Trophoblast cell (in vitro differentiated cells and primary cell): ENCODE measurements at regions not wholly inside any gene's neighbourhood (a gene's known extent, or its start where the extent isn't known, plus 50 kb on each side); places are given as distances from the start of the nearest gene placed in this dataset.

Experiments
- DNase-seq, 2 donors: peaks; one replicate each; pipeline ENCODE4 v3.0.0-alpha.2; 2016
- H2AFZ ChIP-seq: 2 replicates; pipeline ENCODE4 v1.6.1; 2013; ENCODE audit warnings: low read length, moderate library complexity, mild to moderate bottlenecking; ENCODE audit not compliant: insufficient read depth, poor library complexity
- H2AK5ac ChIP-seq: 2 replicates; pipeline ENCODE4 v1.6.1; 2013; ENCODE audit warnings: mild to moderate bottlenecking, low read length
- H2BK120ac ChIP-seq: 2 replicates; pipeline ENCODE4 v1.6.1; 2013; ENCODE audit warnings: low read length, mild to moderate bottlenecking, moderate library complexity; ENCODE audit not compliant: insufficient read depth, poor library complexity
- H2BK12ac ChIP-seq: 2 replicates; pipeline ENCODE4 v1.6.1; 2013; ENCODE audit warnings: mild to moderate bottlenecking, low read length, moderate library complexity
- H2BK5ac ChIP-seq: 2 replicates; pipeline ENCODE4 v1.6.1; 2013; ENCODE audit warnings: low read length, low read depth, moderate library complexity, mild to moderate bottlenecking; ENCODE audit not compliant: poor library complexity
- H3K14ac ChIP-seq: 2 replicates; pipeline ENCODE4 v1.6.1; 2013; ENCODE audit warnings: mild to moderate bottlenecking, low read length
- H3K18ac ChIP-seq: 2 replicates; pipeline ENCODE4 v1.6.1; 2013; ENCODE audit warnings: mild to moderate bottlenecking, low read length
- H3K23ac ChIP-seq: 2 replicates; pipeline ENCODE4 v1.6.1; 2013; ENCODE audit warnings: low read length
- H3K27ac ChIP-seq: 2 replicates; pipeline ENCODE4 v1.5.1; 2013; ENCODE audit warnings: low read depth, mild to moderate bottlenecking, inconsistent platforms, low read length, moderate library complexity
- H3K27me3 ChIP-seq: 2 replicates; pipeline ENCODE4 v1.6.1; 2013; ENCODE audit warnings: inconsistent platforms, mild to moderate bottlenecking, low read length, moderate library complexity; ENCODE audit not compliant: insufficient read depth
- H3K36me3 ChIP-seq, 2 experiments: 1 replicate in 1 of 2; 2 replicates in 1 of 2; pipeline ENCODE4 v1.6.1; 2013; ENCODE audit warnings: low read length in 2 of 2, mild to moderate bottlenecking in 2 of 2, moderate library complexity in 1 of 2; ENCODE audit not compliant: insufficient read depth in 2 of 2, control insufficient read depth in 1 of 2
- H3K4ac ChIP-seq: 2 replicates; pipeline ENCODE4 v1.6.1; 2013; ENCODE audit warnings: low read depth, mild to moderate bottlenecking, low read length, moderate library complexity
- H3K4me1 ChIP-seq, 2 experiments: 1 replicate in 1 of 2; 2 replicates in 1 of 2; pipeline ENCODE4 v1.6.1; 2013; ENCODE audit warnings: low read length in 2 of 2, mild to moderate bottlenecking in 2 of 2, moderate library complexity in 1 of 2; ENCODE audit not compliant: insufficient read depth in 2 of 2, control insufficient read depth in 1 of 2
- H3K4me2 ChIP-seq: 2 replicates; pipeline ENCODE4 v1.6.1; 2013; ENCODE audit warnings: inconsistent platforms, mild to moderate bottlenecking, low read length, moderate library complexity
- H3K4me3 ChIP-seq: 2 replicates; pipeline ENCODE4 v1.5.1; 2013; ENCODE audit warnings: mild to moderate bottlenecking, low read depth, low read length, inconsistent platforms
- H3K79me1 ChIP-seq: one replicate; pipeline ENCODE4 v1.6.1; 2013; ENCODE audit warnings: low read length
- H3K79me2 ChIP-seq: 2 replicates; pipeline ENCODE4 v1.6.1; 2013; ENCODE audit warnings: low read length, mild to moderate bottlenecking; ENCODE audit not compliant: control insufficient read depth, insufficient read depth, poor library complexity
- H3K9ac ChIP-seq: 2 replicates; pipeline ENCODE4 v1.6.1; 2013; ENCODE audit warnings: mild to moderate bottlenecking, low read length
- H3K9me3 ChIP-seq: 2 replicates; pipeline ENCODE4 v1.6.1; 2013; ENCODE audit warnings: low read depth, mild to moderate bottlenecking, control low read depth, inconsistent platforms, low read length; ENCODE audit not compliant: insufficient read depth
- H4K12ac ChIP-seq: 2 replicates; pipeline ENCODE4 v1.6.1; 2013; ENCODE audit warnings: low read depth, mild to moderate bottlenecking, low read length, moderate library complexity
- H4K8ac ChIP-seq: 2 replicates; pipeline ENCODE4 v1.6.1; 2013; ENCODE audit warnings: low read depth, mild to moderate bottlenecking, low read length, moderate library complexity
- H4K91ac ChIP-seq: one replicate; pipeline ENCODE4 v1.6.1; 2013; ENCODE audit warnings: low read depth, mild to moderate bottlenecking, low read length, moderate library complexity
- WGBS: extraction: QIAGEN DNeasy Blood & Tissue Kit; methylation state at CpG from one replicate; pipeline ENCODE4 v1.1.7; 2013; ENCODE audit warnings: missing lambda C conversion rate; ENCODE audit not compliant: insufficient read length, insufficient coverage; ENCODE audit errors: extremely low coverage; 5-methylcytosine and 5-hydroxymethylcytosine counted together

- Histone ChIP-seq H2AFZ (no peak overlapping the region), H3K27me3 (no peaks in the 10 kb centered on the region), H3K4me2 (no peak overlapping the region), H3K9me3 (peaks cover 47% of the 10 kb centered on the region), H3K79me2 (no peaks in the 10 kb centered on the region), H2BK120ac (no peak overlapping the region), H3K18ac (no peak overlapping the region), H3K36me3 (no peaks in the 10 kb centered on the region), H3K79me1 (no peaks in the 10 kb centered on the region), H4K8ac (no peak overlapping the region), H3K14ac (no peak overlapping the region), H2BK5ac (no peak overlapping the region), H3K23ac (no peak overlapping the region), H4K12ac (no peak overlapping the region), H2AK5ac (no peak overlapping the region), H3K9ac (no peak overlapping the region), H3K4me1 (no peaks in the 10 kb centered on the region), H3K27ac (no peak overlapping the region), H3K4ac (no peak overlapping the region), H3K4me3 (no peak overlapping the region), H2BK12ac (no peak overlapping the region), H4K91ac (no peak overlapping the region)
- no CpG with 5 or more reads among the region's 5 CpGs for WGBS
- no peak for DNase-seq
Measured at GRCh38 chr16:35743101-35743692, 2283.8 kb downstream of the TP53TG3F start.

DNA sequence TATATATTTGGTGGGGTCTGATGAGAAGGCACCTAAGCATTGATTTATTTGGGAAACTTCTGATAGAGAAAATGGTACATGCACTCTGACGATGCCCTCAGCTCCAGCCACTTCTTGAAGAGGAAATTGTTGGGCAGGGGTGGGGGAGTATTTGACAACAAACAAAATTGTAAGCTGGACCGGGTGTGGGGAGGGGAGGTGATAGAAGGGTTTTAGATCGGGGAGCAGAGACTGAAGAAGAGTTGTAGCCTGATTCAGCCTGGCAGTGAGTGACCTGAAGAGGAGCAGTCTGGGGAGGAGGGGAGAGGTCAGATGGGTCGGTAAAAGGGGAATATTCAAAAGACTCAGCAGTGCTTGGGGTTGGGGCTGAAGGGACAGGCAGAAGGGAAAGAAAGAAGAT is 2284.7 kb downstream of the TP53TG3F start:
- no peak for DNase-seq
- peaks cover 56% of the 10 kb centered on the region for H3K9me3 ChIP-seq
- H3K36me3 ChIP-seq = no peaks in the 10 kb centered on the region
- no peaks in the 10 kb centered on the region for H3K27me3 ChIP-seq
- H2AFZ ChIP-seq = no peak overlapping the region
- no peak overlapping the region for H4K91ac ChIP-seq
- H3K23ac ChIP-seq = no peak overlapping the region
- no peaks in the 10 kb centered on the region for H3K79me1 ChIP-seq
- H4K8ac ChIP-seq = no peak overlapping the region
- H3K27ac ChIP-seq = no peak overlapping the region
- no peak overlapping the region for H3K18ac ChIP-seq
- H3K79me2 ChIP-seq = no peaks in the 10 kb centered on the region
- H3K4me2 ChIP-seq = no peak overlapping the region
- H3K9ac ChIP-seq = no peak overlapping the region
- no peak overlapping the region for H3K14ac ChIP-seq
- no peak overlapping the region for H2BK12ac ChIP-seq
- H2BK120ac ChIP-seq = no peak overlapping the region
- H3K4me3 ChIP-seq = no peak overlapping the region
- H3K4me1 ChIP-seq = no peaks in the 10 kb centered on the region
- H3K4ac ChIP-seq = no peak overlapping the region
- H2AK5ac ChIP-seq = no peak overlapping the region
- H2BK5ac ChIP-seq = no peak overlapping the region
- H4K12ac ChIP-seq = no peak overlapping the region
- no CpG with 5 or more reads among the region's 4 CpGs for WGBS

DNA sequence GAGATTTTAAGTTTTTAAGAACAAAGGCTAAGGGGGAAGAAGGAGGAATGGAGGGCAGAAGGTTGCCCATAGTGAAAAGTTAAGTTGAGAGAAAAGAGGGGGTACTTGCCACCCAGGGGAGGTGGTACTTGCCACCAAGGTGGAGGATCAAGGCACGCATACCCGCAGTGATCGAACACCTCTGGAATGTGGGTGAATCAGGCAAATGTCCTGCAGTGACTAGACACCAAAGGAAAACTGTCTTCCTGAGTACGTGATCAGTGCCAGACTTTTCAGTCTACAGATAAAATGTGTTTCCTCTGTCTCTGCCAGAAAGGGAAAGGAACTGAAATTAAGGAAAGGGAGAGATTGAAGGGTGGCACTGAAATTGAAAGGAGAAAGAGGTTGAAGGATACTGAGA is 2285.3 kb downstream of the TP53TG3F start:
- no peak overlapping the region for H2AFZ ChIP-seq
- H4K8ac ChIP-seq = no peak overlapping the region
- H3K14ac ChIP-seq = no peak overlapping the region
- no CpG with 5 or more reads among the region's 4 CpGs for WGBS
- peaks cover 62% of the 10 kb centered on the region for H3K9me3 ChIP-seq
- no peak for DNase-seq
- no peak overlapping the region for H3K27ac ChIP-seq
- H2BK5ac ChIP-seq = no peak overlapping the region
- no peaks in the 10 kb centered on the region for H3K27me3 ChIP-seq
- H3K4ac ChIP-seq = no peak overlapping the region
- H2BK120ac ChIP-seq = no peak overlapping the region
- H3K79me1 ChIP-seq = no peaks in the 10 kb centered on the region
- H4K91ac ChIP-seq = no peak overlapping the region
- no peak overlapping the region for H3K4me2 ChIP-seq
- H2AK5ac ChIP-seq = no peak overlapping the region
- no peaks in the 10 kb centered on the region for H3K4me1 ChIP-seq
- H3K36me3 ChIP-seq = no peaks in the 10 kb centered on the region
- no peak overlapping the region for H2BK12ac ChIP-seq
- H3K18ac ChIP-seq = no peak overlapping the region
- H3K79me2 ChIP-seq = no peaks in the 10 kb centered on the region
- H3K23ac ChIP-seq = no peak overlapping the region
- no peak overlapping the region for H4K12ac ChIP-seq
- H3K9ac ChIP-seq = no peak overlapping the region
- H3K4me3 ChIP-seq = no peak overlapping the region

DNA sequence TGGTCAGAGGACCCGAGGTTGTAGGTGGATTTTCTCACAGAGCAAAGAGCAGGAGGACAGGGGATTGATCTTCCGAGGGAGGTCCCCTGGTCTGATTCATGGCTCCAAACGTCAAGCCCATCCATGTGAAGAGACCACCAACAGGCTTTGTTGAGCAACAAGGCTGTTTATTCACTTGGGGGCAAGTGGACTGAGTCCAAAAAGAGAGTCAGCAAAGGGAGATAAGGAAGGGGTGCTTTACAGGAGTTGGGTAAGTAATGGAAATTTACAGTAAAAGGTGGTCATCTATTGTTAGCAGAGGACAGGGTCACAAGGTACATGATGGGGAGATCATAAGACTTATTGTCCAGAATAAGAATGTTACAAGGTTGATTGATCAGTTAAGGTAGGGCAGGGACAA is 2285.8 kb downstream of the TP53TG3F start:
- Histone ChIP-seq H4K91ac (no peak overlapping the region), H3K27me3 (no peaks in the 10 kb centered on the region), H3K9me3 (peaks cover 66% of the 10 kb centered on the region), H2BK120ac (no peak overlapping the region), H3K4me3 (no peak overlapping the region), H2BK12ac (no peak overlapping the region), H3K9ac (no peak overlapping the region), H2AFZ (no peak overlapping the region), H2BK5ac (no peak overlapping the region), H4K12ac (no peak overlapping the region), H4K8ac (no peak overlapping the region), H3K4me1 (no peaks in the 10 kb centered on the region), H2AK5ac (no peak overlapping the region), H3K79me2 (no peaks in the 10 kb centered on the region), H3K4me2 (no peak overlapping the region), H3K4ac (no peak overlapping the region), H3K14ac (no peak overlapping the region), H3K79me1 (no peaks in the 10 kb centered on the region), H3K27ac (no peak overlapping the region), H3K36me3 (no peaks in the 10 kb centered on the region), H3K18ac (no peak overlapping the region), H3K23ac (no peak overlapping the region)
- no CpG with 5 or more reads among the region's 3 CpGs for WGBS
- DNase-seq = no peak
